ENCODE measurements at regions not wholly inside any gene's neighbourhood (a gene's known extent, or its start where the extent isn't known, plus 50 kb on each side); places are given as distances from the start of the nearest gene placed in this dataset.

DNA sequence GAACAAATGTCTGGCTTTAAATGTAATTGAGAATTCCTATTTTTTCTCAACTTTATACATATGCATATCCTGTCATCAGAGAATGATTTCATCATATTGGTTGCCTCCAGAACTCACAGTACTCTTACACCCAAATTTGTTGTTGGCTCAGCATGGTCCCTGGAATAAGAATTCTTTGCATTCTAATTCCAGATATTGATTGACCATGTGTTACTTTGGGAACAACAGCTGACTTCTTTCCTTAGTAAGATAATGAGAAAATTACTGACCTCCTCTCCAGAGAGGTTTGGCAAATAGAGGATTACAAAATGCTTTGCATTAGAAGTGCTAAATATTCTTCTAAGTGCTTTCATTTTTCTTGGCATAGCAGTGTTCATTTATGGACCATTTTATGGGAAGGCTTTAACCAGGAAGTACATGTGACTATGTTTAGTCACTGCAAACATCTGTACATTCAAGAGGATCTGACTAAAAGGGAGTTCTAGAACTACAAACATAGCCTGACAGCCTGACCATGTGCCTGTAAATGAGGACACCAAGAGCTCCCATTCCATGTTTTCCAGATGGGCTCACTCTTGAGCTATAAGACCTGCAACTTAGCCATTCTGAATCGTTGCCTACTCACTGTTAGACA, 391.6 kb upstream of the DPPA4 start:
- Histone ChIP-seq H3K4me1 (ENCODE audit: insufficient read depth, insufficient read length) (no peaks in the 10 kb centered on the region), H3K36me3 (ENCODE audit: insufficient read depth, insufficient read length, low read length) (no peaks in the 10 kb centered on the region), H3K4me3 (ENCODE audit: insufficient read length, low read depth) (no peak overlapping the region), H3K9me3 (ENCODE audit: insufficient read depth, low read length) (no peaks in the 10 kb centered on the region), H3K9ac (ENCODE audit: insufficient read length, low read depth) (no peak overlapping the region), H3K27me3 (ENCODE audit: insufficient read depth, insufficient read length) (no peaks in the 10 kb centered on the region)
- TF ChIP-seq YY1 (IDR thresholded peaks at IDR 0.05; ENCODE audit: insufficient read depth, insufficient read length) (no peak), SUZ12 (IDR thresholded peaks at IDR 0.05; ENCODE audit: extremely low read depth, insufficient read depth, insufficient read length) (no peak), ZNF274 (IDR thresholded peaks at IDR 0.05; ENCODE audit: low read depth, low read length) (no peak)
- DNase-seq (ENCODE audit: low read depth, low spot score): no peak

DNA sequence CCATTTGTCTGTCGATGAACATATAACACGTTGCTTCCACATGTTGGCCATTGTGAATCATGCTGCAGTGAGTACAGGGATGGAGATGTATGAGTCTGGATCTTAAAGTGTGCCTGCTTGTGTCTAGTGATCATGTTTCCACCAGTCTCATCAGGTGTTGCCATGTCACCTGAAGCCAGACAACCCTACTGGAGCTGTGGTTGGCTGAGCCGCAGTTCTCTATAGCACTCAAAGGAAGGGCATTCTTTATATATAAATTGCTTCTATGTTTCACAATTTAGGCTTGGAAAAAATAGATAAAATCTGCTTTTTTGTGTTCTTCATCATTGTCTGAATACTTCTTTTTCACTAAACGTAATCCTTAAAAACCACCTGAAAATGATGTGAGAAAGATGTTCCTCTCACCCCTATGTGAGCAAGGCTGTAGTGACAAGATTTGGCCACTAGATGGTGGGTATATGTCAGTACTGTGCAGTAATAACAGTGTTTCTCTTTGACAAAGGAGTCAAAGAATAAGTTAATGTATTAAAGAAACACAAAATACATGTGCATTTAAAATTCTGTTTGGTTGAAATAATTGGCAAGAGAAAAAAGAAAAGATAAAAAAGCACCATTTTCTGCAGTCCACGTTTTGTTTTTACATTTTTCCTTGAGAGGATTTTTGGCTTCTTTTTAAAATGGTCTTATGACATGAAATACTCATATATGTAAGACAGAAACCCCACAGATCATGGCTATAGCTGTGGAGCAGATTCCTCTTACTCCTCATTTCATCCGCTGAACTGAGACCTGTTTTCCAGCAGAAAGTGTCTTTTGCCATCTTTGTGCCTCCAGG, 394.5 kb upstream of the DPPA4 start:
- Histone ChIP-seq H3K4me3 (ENCODE audit: insufficient read length, low read depth) (no peak overlapping the region), H3K27me3 (ENCODE audit: insufficient read depth, insufficient read length) (no peaks in the 10 kb centered on the region), H3K9me3 (ENCODE audit: insufficient read depth, low read length) (peaks cover 7% of the 10 kb centered on the region), H3K4me1 (ENCODE audit: insufficient read depth, insufficient read length) (no peaks in the 10 kb centered on the region), H3K36me3 (ENCODE audit: insufficient read depth, insufficient read length, low read length) (no peaks in the 10 kb centered on the region), H3K9ac (ENCODE audit: insufficient read length, low read depth) (no peak overlapping the region)
- TF ChIP-seq ZNF274 (IDR thresholded peaks at IDR 0.05; ENCODE audit: low read depth, low read length): no peak
- TF ChIP-seq YY1 (IDR thresholded peaks at IDR 0.05; ENCODE audit: insufficient read depth, insufficient read length): no peak
- TF ChIP-seq SUZ12 (IDR thresholded peaks at IDR 0.05; ENCODE audit: extremely low read depth, insufficient read depth, insufficient read length): no peak
- peak; percentile 40 for DNase-seq (ENCODE audit: low read depth, low spot score)

DNA sequence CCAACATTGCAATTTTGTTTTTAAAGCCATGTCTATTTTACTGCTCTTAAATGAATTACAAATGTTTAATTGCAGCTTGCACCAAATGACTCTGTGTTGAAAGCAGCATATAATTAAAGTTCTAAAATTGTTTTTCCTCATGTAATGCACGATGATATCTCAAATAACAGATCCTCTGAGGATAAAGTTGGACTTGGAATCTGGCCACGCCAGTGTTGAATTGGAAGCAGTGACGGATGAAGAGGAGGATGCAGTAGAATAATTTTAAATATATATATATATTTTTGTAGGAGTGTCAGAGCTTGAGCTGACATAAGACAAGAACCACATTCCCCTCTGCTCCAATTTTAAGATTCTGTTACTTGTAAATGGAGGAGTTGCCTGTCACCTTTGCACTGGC, 406.6 kb upstream of the DPPA4 start:
- no peak overlapping the region for H3K4me3 ChIP-seq (ENCODE audit: insufficient read length, low read depth)
- TF ChIP-seq ZNF274 (IDR thresholded peaks at IDR 0.05; ENCODE audit: low read depth, low read length): no peak
- TF ChIP-seq SUZ12 (IDR thresholded peaks at IDR 0.05; ENCODE audit: extremely low read depth, insufficient read depth, insufficient read length): no peak
- TF ChIP-seq YY1 (IDR thresholded peaks at IDR 0.05; ENCODE audit: insufficient read depth, insufficient read length): no peak
- no peak for DNase-seq (ENCODE audit: low read depth, low spot score)
- no peak overlapping the region for H3K9ac ChIP-seq (ENCODE audit: insufficient read length, low read depth)
- H3K9me3 ChIP-seq (ENCODE audit: insufficient read depth, low read length): no peaks in the 10 kb centered on the region; the same call in 1 of the 2 replicates
- H3K4me1 ChIP-seq (ENCODE audit: insufficient read depth, insufficient read length): no peaks in the 10 kb centered on the region
- H3K27me3 ChIP-seq (ENCODE audit: insufficient read depth, insufficient read length): no peaks in the 10 kb centered on the region
- H3K36me3 ChIP-seq (ENCODE audit: insufficient read depth, insufficient read length, low read length): no peaks in the 10 kb centered on the region

DNA sequence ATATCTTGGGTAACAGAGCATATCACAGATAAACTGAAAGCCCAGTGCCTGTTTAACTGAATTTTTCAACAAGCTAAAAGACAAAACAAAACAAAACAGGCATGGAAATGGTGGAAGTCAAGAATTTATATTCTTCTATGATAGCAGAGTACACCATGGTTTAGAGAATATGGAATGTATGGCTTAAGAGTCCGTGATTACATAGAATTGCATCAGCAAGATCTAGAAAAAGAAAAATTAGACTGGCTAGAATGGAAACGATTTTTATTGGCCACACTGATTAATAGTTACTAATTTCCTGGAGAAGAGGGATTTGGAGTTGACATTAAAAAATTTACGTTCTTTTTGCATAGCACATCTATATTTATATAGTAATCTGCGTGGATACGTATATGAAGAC, 435.2 kb upstream of the DPPA4 start:
- H3K4me1 ChIP-seq (ENCODE audit: insufficient read depth, insufficient read length): no peaks in the 10 kb centered on the region
- H3K9me3 ChIP-seq (ENCODE audit: insufficient read depth, low read length): no peaks in the 10 kb centered on the region
- H3K36me3 ChIP-seq (ENCODE audit: insufficient read depth, insufficient read length, low read length): no peaks in the 10 kb centered on the region
- no peak for DNase-seq (ENCODE audit: low read depth, low spot score)
- no peak overlapping the region for H3K9ac ChIP-seq (ENCODE audit: insufficient read length, low read depth)
- TF ChIP-seq SUZ12 (IDR thresholded peaks at IDR 0.05; ENCODE audit: extremely low read depth, insufficient read depth, insufficient read length) (no peak), ZNF274 (IDR thresholded peaks at IDR 0.05; ENCODE audit: low read depth, low read length) (no peak), YY1 (IDR thresholded peaks at IDR 0.05; ENCODE audit: insufficient read depth, insufficient read length) (no peak)
- no peak overlapping the region for H3K4me3 ChIP-seq (ENCODE audit: insufficient read length, low read depth)
- no peaks in the 10 kb centered on the region for H3K27me3 ChIP-seq (ENCODE audit: insufficient read depth, insufficient read length)

DNA sequence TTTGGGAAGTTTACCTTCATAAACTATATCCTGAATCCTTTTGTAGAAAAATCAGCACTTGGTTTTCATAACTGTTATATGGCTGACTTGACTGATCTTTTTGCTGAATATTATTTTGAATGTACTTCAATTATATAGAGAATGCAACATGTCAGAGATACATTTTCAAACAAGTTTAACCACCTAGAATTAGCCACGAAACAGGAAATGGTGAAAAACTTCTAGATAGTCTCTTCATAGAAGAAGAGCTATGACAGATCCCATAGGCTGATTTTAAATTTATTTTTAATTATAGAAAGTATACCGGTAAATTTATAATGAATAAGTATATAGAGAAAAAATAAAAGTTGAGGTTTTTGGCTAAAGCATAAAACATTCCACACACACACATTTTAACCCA, 436.8 kb upstream of the DPPA4 start:
- Histone ChIP-seq H3K9me3 (ENCODE audit: insufficient read depth, low read length) (peaks cover 5% of the 10 kb centered on the region; the same call in 1 of the 2 replicates), H3K4me3 (ENCODE audit: insufficient read length, low read depth) (no peak overlapping the region), H3K36me3 (ENCODE audit: insufficient read depth, insufficient read length, low read length) (no peaks in the 10 kb centered on the region), H3K27me3 (ENCODE audit: insufficient read depth, insufficient read length) (no peaks in the 10 kb centered on the region), H3K4me1 (ENCODE audit: insufficient read depth, insufficient read length) (no peaks in the 10 kb centered on the region), H3K9ac (ENCODE audit: insufficient read length, low read depth) (no peak overlapping the region)
- no peak for TF ChIP-seq SUZ12 (IDR thresholded peaks at IDR 0.05; ENCODE audit: extremely low read depth, insufficient read depth, insufficient read length)
- no peak for TF ChIP-seq ZNF274 (IDR thresholded peaks at IDR 0.05; ENCODE audit: low read depth, low read length)
- TF ChIP-seq YY1 (IDR thresholded peaks at IDR 0.05; ENCODE audit: insufficient read depth, insufficient read length): no peak
- no peak for DNase-seq (ENCODE audit: low read depth, low spot score)

DNA sequence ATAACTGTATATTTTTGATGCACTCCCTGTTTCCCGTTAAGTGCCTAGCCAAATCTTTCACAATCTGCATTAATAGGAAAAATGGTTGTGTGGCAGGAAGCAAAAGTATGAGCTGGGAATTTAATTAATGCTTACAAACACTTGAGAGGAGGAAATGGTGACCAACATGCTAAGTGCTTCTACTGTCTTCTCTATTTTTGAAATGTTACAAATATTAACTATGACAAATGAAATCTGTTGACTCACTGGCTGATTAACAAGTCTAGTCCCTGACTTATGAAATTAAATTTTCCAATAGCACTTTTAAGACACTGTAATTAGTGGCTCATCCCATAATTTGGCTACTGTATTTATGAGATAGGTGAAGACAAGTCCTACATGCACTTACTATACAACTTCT, 446.9 kb upstream of the DPPA4 start:
- no peak for DNase-seq (ENCODE audit: low read depth, low spot score)

DNA sequence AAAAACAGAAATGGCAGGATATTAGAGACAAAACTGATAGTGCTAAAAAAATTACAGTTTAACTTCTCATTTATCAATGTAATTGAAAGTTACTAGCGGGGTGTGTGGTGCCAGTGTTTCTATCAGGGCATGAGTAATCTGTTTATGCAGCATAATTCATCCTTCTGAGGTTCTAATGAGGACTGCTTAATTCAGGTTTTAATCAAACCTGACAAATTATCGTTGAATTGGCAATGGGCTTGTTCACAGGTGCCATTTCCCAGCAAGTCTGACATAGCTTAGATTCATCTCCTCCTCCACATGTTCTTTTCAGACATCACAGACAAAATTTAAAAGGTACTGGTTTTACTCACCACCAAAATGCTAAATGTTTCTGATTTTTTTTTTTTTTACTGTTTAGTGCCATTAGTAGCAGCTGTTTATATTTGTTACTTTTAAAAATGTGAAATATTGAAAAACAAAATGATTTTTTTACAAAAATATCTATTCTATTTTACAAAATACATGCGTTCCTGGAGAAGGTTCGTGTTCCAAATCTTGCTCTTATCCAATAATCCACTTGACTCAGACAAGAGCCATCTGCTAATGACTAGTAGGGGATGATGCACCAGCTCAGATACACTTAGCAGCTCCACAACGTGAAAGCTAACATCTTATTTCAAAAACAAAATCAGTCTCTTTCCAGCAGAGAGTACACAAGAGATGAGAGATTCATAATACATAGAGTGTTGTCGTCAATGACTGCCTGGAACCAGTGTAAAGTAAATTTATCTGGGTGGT, 447.7 kb upstream of the DPPA4 start:
- H3K27me3 ChIP-seq (ENCODE audit: insufficient read depth, insufficient read length): no peaks in the 10 kb centered on the region
- DNase-seq (ENCODE audit: low read depth, low spot score): no peak
- no peaks in the 10 kb centered on the region for H3K4me1 ChIP-seq (ENCODE audit: insufficient read depth, insufficient read length)
- H3K9me3 ChIP-seq (ENCODE audit: insufficient read depth, low read length): 0 out of 2 replicates have a peak, but pooled peaks cover 6% of the 10 kb centered on the region
- no peak overlapping the region for H3K4me3 ChIP-seq (ENCODE audit: insufficient read length, low read depth)
- no peaks in the 10 kb centered on the region for H3K36me3 ChIP-seq (ENCODE audit: insufficient read depth, insufficient read length, low read length)
- no peak overlapping the region for H3K9ac ChIP-seq (ENCODE audit: insufficient read length, low read depth)
- TF ChIP-seq SUZ12 (IDR thresholded peaks at IDR 0.05; ENCODE audit: extremely low read depth, insufficient read depth, insufficient read length) (no peak), ZNF274 (IDR thresholded peaks at IDR 0.05; ENCODE audit: low read depth, low read length) (no peak), YY1 (IDR thresholded peaks at IDR 0.05; ENCODE audit: insufficient read depth, insufficient read length) (no peak)

More for the DNA sequence above, 446.9 kb upstream of the DPPA4 start:
- Histone ChIP-seq H3K9ac (ENCODE audit: insufficient read length, low read depth) (no peak overlapping the region), H3K9me3 (ENCODE audit: insufficient read depth, low read length) (peaks cover 7% of the 10 kb centered on the region; the same call in 1 of the 2 replicates), H3K4me1 (ENCODE audit: insufficient read depth, insufficient read length) (no peaks in the 10 kb centered on the region), H3K4me3 (ENCODE audit: insufficient read length, low read depth) (no peak overlapping the region), H3K36me3 (ENCODE audit: insufficient read depth, insufficient read length, low read length) (no peaks in the 10 kb centered on the region), H3K27me3 (ENCODE audit: insufficient read depth, insufficient read length) (no peaks in the 10 kb centered on the region)
- no peak for TF ChIP-seq ZNF274 (IDR thresholded peaks at IDR 0.05; ENCODE audit: low read depth, low read length)
- TF ChIP-seq YY1 (IDR thresholded peaks at IDR 0.05; ENCODE audit: insufficient read depth, insufficient read length): no peak

Data from NT2/D1 (cell line).